PC-3 (cell line): ENCODE measurements at regions not wholly inside any gene's neighbourhood (a gene's known extent, or its start where the extent isn't known, plus 50 kb on each side); places are given as distances from the start of the nearest gene placed in this dataset.

Experiments used
- EZH2 ChIP-seq: fragments of 300-600 bp; sonication (generic); IDR thresholded peaks from one replicate; pipeline ENCODE4 v1.6.1; 2017; ENCODE audit warnings: antibody characterized with exemption, mild to moderate bottlenecking, low read length; ENCODE audit not compliant: unreplicated experiment
- TF ChIP-seq, protein P1 (sequence below): fragments of 300-600 bp; sonication (generic); conservative IDR thresholded peaks from 2 replicates; pipeline ENCODE4 v1.5.1; 2017; ENCODE audit warnings: antibody characterized with exemption, low read depth, mild to moderate bottlenecking, low read length

DNA sequence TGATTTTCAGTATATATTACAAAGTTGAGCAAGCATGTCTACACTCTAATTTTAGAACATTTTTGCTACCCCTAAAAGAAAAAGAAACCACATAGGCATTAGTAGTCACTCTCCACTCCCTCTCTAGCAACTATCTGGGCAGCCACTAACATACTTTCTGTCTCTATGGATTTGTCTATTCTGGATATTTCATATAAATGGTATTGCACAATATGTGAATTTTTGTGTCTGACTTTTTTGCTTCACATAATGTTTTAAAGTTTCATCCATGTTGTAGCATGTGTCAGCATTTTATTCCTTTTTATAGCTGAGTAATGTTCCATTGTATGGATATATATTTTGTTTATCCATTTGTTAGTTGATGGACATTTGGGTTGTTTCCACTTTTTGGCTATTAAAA is 232.5 kb upstream of the CTAGE1 start:
- no peak for TF ChIP-seq EZH2
- TF ChIP-seq, protein P1, sequence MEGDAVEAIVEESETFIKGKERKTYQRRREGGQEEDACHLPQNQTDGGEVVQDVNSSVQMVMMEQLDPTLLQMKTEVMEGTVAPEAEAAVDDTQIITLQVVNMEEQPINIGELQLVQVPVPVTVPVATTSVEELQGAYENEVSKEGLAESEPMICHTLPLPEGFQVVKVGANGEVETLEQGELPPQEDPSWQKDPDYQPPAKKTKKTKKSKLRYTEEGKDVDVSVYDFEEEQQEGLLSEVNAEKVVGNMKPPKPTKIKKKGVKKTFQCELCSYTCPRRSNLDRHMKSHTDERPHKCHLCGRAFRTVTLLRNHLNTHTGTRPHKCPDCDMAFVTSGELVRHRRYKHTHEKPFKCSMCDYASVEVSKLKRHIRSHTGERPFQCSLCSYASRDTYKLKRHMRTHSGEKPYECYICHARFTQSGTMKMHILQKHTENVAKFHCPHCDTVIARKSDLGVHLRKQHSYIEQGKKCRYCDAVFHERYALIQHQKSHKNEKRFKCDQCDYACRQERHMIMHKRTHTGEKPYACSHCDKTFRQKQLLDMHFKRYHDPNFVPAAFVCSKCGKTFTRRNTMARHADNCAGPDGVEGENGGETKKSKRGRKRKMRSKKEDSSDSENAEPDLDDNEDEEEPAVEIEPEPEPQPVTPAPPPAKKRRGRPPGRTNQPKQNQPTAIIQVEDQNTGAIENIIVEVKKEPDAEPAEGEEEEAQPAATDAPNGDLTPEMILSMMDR, result no peak
